Sciatic nerve (tissue), 2 donors: ENCODE measurements at regions not wholly inside any gene's neighbourhood (a gene's known extent, or its start where the extent isn't known, plus 50 kb on each side); places are given as distances from the start of the nearest gene placed in this dataset.

Source experiments
- ATAC-seq: fragments of 200-7000 bp; cut with Tn5 transposase; one replicate; pipeline ENCODE4 v1.9.1; 2020; ENCODE audit warnings: mild to moderate bottlenecking, moderate library complexity
- DNase-seq: peaks from one replicate; pipeline ENCODE4 v3.0.0-alpha.2; 2020; ENCODE audit warnings: low spot score
- intact Hi-C: fragments of 100-400 bp; cut with DNase I; formaldehyde crosslinking; loops from one replicate; pipeline ENCODE4 v1.14.2; 2022
- donor health status: DM: no; HTN: no; CAD: no.
- donor health status: DM: no; HTN: no; CAD: no.

- no peak for DNase-seq
- ATAC-seq: no peak
- intact Hi-C loops: no loop called here
These were observed 293.3 kb downstream of the CSNK1G3 start for GRCh38 chr5:123805300-123805699.

GRCh38 chr5:123803359-123803758 is 291.4 kb downstream of the CSNK1G3 start:
- intact Hi-C loops: no loop called here
- DNase-seq (no peak), ATAC-seq (no peak)

GRCh38 chr5:123802298-123802951 is 290.4 kb downstream of the CSNK1G3 start:
- intact Hi-C loops: no loop called here
- ATAC-seq (no peak), DNase-seq (no peak)

- DNase-seq: no peak
- intact Hi-C loops: no loop called here
- no peak for ATAC-seq
These were observed 288.7 kb downstream of the CSNK1G3 start for GRCh38 chr5:123800640-123801039.

GRCh38 chr5:123795688-123796087 is 283.7 kb downstream of the CSNK1G3 start:
- ATAC-seq: no peak
- DNase-seq: no peak
- intact Hi-C loops: no loop called here

GRCh38 chr5:123790226-123790625 is 278.2 kb downstream of the CSNK1G3 start:
- ATAC-seq: no peak

GRCh38 chr5:123787635-123788034 is 275.7 kb downstream of the CSNK1G3 start:
- DNase-seq (no peak), ATAC-seq (no peak)
- intact Hi-C loops: no loop called here

More at GRCh38 chr5:123790226-123790625, 278.2 kb downstream of the CSNK1G3 start:
- intact Hi-C loops: no loop called here
- DNase-seq: no peak

GRCh38 chr5:123787136-123787535 is 275.2 kb downstream of the CSNK1G3 start:
- intact Hi-C loops: no loop called here
- ATAC-seq: no peak
- no peak for DNase-seq

GRCh38 chr5:123786411-123786810 is 274.4 kb downstream of the CSNK1G3 start:
- ATAC-seq (no peak), DNase-seq (no peak)
- intact Hi-C loops: no loop called here

- ATAC-seq: peak; percentile 45
- no peak for DNase-seq
- intact Hi-C loops: no loop called here
These were observed 273.4 kb downstream of the CSNK1G3 start for GRCh38 chr5:123785162-123786071.

- intact Hi-C loops: no loop called here
- no peak for ATAC-seq
- no peak for DNase-seq
These were observed 271.4 kb downstream of the CSNK1G3 start for GRCh38 chr5:123783421-123783820.

GRCh38 chr5:123778641-123779040 is 266.7 kb downstream of the CSNK1G3 start:
- intact Hi-C loops: no loop called here
- no peak for DNase-seq
- no peak for ATAC-seq

GRCh38 chr5:123776761-123777160 is 264.8 kb downstream of the CSNK1G3 start:
- ATAC-seq (no peak), DNase-seq (no peak)
- intact Hi-C loops: no loop called here

- DNase-seq (no peak), ATAC-seq (no peak)
- intact Hi-C loops: no loop called here
These were observed 259.7 kb downstream of the CSNK1G3 start for GRCh38 chr5:123771715-123772114.

- DNase-seq: no peak
- ATAC-seq: no peak
- intact Hi-C loops: no loop called here
These were observed 251.2 kb downstream of the CSNK1G3 start for GRCh38 chr5:123763201-123763600.

GRCh38 chr5:123756816-123757215 is 244.8 kb downstream of the CSNK1G3 start:
- ATAC-seq: no peak
- intact Hi-C loops: no loop called here

GRCh38 chr5:123756318-123756665 is 244.3 kb downstream of the CSNK1G3 start:
- intact Hi-C loops: no loop called here
- ATAC-seq: no peak
- no peak for DNase-seq

More at GRCh38 chr5:123756816-123757215, 244.8 kb downstream of the CSNK1G3 start:
- DNase-seq: no peak

GRCh38 chr5:123755653-123756317 is 243.8 kb downstream of the CSNK1G3 start:
- no peak for ATAC-seq
- no peak for DNase-seq
- intact Hi-C loops: no loop called here

- no peak for DNase-seq
- peak; percentile 69 for ATAC-seq
- intact Hi-C loops: no loop called here
These were observed 242.9 kb downstream of the CSNK1G3 start for GRCh38 chr5:123754908-123755307.
